ENCODE measurements at regions not wholly inside any gene's neighbourhood (a gene's known extent, or its start where the extent isn't known, plus 50 kb on each side); places are given as distances from the start of the nearest gene placed in this dataset.
"Not testable (repeated sequence)": the region's sequence is repeated elsewhere in the genome, so short reads cannot be mapped to it uniquely, and the experiment has no call there.

DNA sequence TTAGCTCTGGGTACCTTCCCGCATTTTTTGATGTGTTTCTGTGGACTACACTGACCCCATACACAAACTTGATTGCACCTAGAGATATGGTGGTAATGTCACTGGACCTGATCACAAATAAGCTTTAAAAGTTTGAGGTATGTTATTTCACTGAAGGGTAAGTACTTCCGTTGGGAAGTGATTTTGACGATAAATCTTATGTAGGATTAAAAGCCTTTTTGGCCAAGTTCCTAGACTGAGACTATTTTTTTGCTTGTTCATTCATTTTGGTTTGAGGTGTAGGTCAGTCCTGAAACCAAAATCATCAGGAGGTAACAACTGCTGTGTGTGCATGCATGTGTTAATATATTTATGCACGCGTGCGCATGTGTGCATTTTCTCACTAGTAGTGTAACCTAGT, 336.3 kb downstream of the TFAP2A start:
- intact Hi-C loops (cut with micrococcal nuclease) (no loop called here), in situ Hi-C loops (cut with MboI; ENCODE audit: low sequenced_read_pairs) (no loop called here), dilution Hi-C loops (cut with HindIII; ENCODE audit: low sequenced_read_pairs, unreplicated experiment) (no loop called here)
- Histone ChIP-seq H3K18ac (ENCODE audit: low read depth, low read length) (no peak overlapping the region), H4K20me1 (ENCODE audit: insufficient read depth, low read length) (no peaks in the 10 kb centered on the region), H3K27ac (ENCODE audit: insufficient read depth, low read length) (no peak overlapping the region), H3K36me3 (ENCODE audit: control insufficient read depth, insufficient read depth, low read length) (no peaks in the 10 kb centered on the region), H2AFZ (replicated peaks; ENCODE audit: low read length, poor library complexity) (no peak overlapping the region), H3K9ac (ENCODE audit: low read depth, low read length) (no peak overlapping the region), H2AK5ac (ENCODE audit: low read depth, low read length) (no peak overlapping the region), H2BK120ac (ENCODE audit: low read depth, low read length) (no peak overlapping the region), H4K91ac (ENCODE audit: insufficient read depth, low read depth, low read length) (no peak overlapping the region), H3K23ac (ENCODE audit: low read depth, low read length) (no peak overlapping the region), H2BK20ac (ENCODE audit: low read depth, low read length) (no peak overlapping the region), H3K4me2 (ENCODE audit: low read depth, low read length) (no peak overlapping the region), H3K27me3 (ENCODE audit: control insufficient read depth, insufficient read depth, low read length) (no peaks in the 10 kb centered on the region), H3K4ac (ENCODE audit: low read depth, low read length) (no peak overlapping the region), H4K5ac (ENCODE audit: low read depth, low read length) (no peak overlapping the region), H2AK9ac (replicated peaks; ENCODE audit: low read depth, low read length, poor library complexity) (no peak overlapping the region), H3K9me3 (ENCODE audit: control insufficient read depth, insufficient read depth, low read length) (peaks cover 6% of the 10 kb centered on the region; the same call in 1 of the 2 replicates), H3K4me1 (ENCODE audit: control insufficient read depth, insufficient read depth, low read length) (no peaks in the 10 kb centered on the region), H2BK5ac (ENCODE audit: low read depth, low read length, poor library complexity, severe bottlenecking) (no peak overlapping the region), H3K4me3 (ENCODE audit: insufficient read depth, low read depth, low read length) (no peak overlapping the region), H4K8ac (ENCODE audit: low read depth in 2 of 2, low read length in 2 of 2) (no peak overlapping the region), H3K79me1 (ENCODE audit: low read depth in 1 of 2, low read length in 2 of 2) (no peaks in the 10 kb centered on the region), H3K56ac (ENCODE audit: extremely low read depth, insufficient read depth, low read length) (no peak overlapping the region), H3K14ac (replicated peaks; ENCODE audit: low read depth, low read length) (no peak overlapping the region), H2BK15ac (ENCODE audit: low read depth, low read length) (no peak overlapping the region), H3K9me1 (ENCODE audit: insufficient read depth, low read length) (no peaks in the 10 kb centered on the region)
- BruUV-seq (replicated peaks), result no TSS peak
- TF ChIP-seq RCOR1 (IDR thresholded peaks at IDR 0.05; ENCODE audit: insufficient replicate concordance, low read length), result no peak
- TF ChIP-seq BHLHE40 (IDR thresholded peaks at IDR 0.05; ENCODE audit: low read depth, low read length), result no peak
- no peak for TF ChIP-seq POLR2A (IDR thresholded peaks at IDR 0.05; ENCODE audit: low read depth, low read length)
- TF ChIP-seq FOS (IDR thresholded peaks at IDR 0.05; ENCODE audit: low read depth, low read length), result no peak
- no peak for TF ChIP-seq MAFK (IDR thresholded peaks at IDR 0.05; ENCODE audit: low read depth, low read length)
- no peak for TF ChIP-seq CHD1 (IDR thresholded peaks at IDR 0.05; ENCODE audit: low read depth, low read length)
- no peak for TF ChIP-seq MXI1 (IDR thresholded peaks at IDR 0.05; ENCODE audit: borderline replicate concordance, low read depth, low read length)
- TF ChIP-seq RAD21 (IDR thresholded peaks at IDR 0.05; ENCODE audit: low read length), result no peak
- ChIA-PET CTCF (no interaction called here), POLR2A (ENCODE audit: unreplicated experiment) (no interaction called here)
- 86% methylated on average over 2 of the region's 6 CpGs; no CpG with 5 or more reads in 1 of the 2 experiments for WGBS, 2 experiments (ENCODE audit: extremely low coverage in 2 of 2, insufficient read length in 1 of 2)
- ATAC-seq (ENCODE audit: low read depth) (no peak), DNase-seq (no peak)

DNA sequence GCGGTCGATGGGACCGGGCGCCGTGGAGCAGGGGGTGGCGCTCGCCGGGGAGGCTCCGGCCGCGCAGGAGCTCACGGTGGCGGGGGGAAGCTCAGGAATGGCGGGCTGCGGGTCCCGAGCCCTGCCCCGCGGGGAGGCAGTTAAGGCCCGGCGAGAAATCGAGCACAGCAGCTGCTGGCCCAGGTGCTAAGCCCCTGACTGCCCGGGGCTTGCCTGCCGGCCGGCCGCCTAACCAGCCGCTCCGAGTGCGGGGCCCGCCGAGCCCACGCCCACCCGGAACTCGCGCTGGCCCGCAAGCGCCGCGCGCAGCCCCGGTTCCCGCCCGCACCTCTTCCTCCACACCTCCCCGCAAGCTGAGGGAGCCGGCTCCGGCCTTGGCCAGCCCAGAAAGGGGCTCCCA, 340.1 kb downstream of the TFAP2A start:
- H3K4me1 ChIP-seq (ENCODE audit: control insufficient read depth, insufficient read depth, low read length); H3K36me3 ChIP-seq (ENCODE audit: control insufficient read depth, insufficient read depth, low read length); H4K20me1 ChIP-seq (ENCODE audit: insufficient read depth, low read length); H3K18ac ChIP-seq (ENCODE audit: low read depth, low read length); intact Hi-C loops (cut with micrococcal nuclease); H3K9me3 ChIP-seq (ENCODE audit: control insufficient read depth, insufficient read depth, low read length); CTCF ChIA-PET; H3K14ac ChIP-seq (replicated peaks; ENCODE audit: low read depth, low read length); H3K4me2 ChIP-seq (ENCODE audit: low read depth, low read length); H2BK5ac ChIP-seq (ENCODE audit: low read depth, low read length, poor library complexity, severe bottlenecking); H3K56ac ChIP-seq (ENCODE audit: extremely low read depth, insufficient read depth, low read length); DNase-seq; BruUV-seq (replicated peaks); H3K27ac ChIP-seq (ENCODE audit: insufficient read depth, low read length); H2AK9ac ChIP-seq (replicated peaks; ENCODE audit: low read depth, low read length, poor library complexity); ATAC-seq (ENCODE audit: low read depth); H3K79me1 ChIP-seq (ENCODE audit: low read depth in 1 of 2, low read length in 2 of 2); H2AFZ ChIP-seq (replicated peaks; ENCODE audit: low read length, poor library complexity); H3K9ac ChIP-seq (ENCODE audit: low read depth, low read length); H4K8ac ChIP-seq (ENCODE audit: low read depth in 2 of 2, low read length in 2 of 2); in situ Hi-C loops (cut with MboI; ENCODE audit: low sequenced_read_pairs); H3K9me1 ChIP-seq (ENCODE audit: insufficient read depth, low read length); H3K27me3 ChIP-seq (ENCODE audit: control insufficient read depth, insufficient read depth, low read length); H2BK15ac ChIP-seq (ENCODE audit: low read depth, low read length); H3K4ac ChIP-seq (ENCODE audit: low read depth, low read length); H2BK120ac ChIP-seq (ENCODE audit: low read depth, low read length); H2AK5ac ChIP-seq (ENCODE audit: low read depth, low read length); H3K23ac ChIP-seq (ENCODE audit: low read depth, low read length); H2BK20ac ChIP-seq (ENCODE audit: low read depth, low read length); H3K4me3 ChIP-seq (ENCODE audit: insufficient read depth, low read depth, low read length); dilution Hi-C loops (cut with HindIII; ENCODE audit: low sequenced_read_pairs, unreplicated experiment); H4K5ac ChIP-seq (ENCODE audit: low read depth, low read length); H4K91ac ChIP-seq (ENCODE audit: insufficient read depth, low read depth, low read length): not testable (repeated sequence)
- POLR2A ChIA-PET (ENCODE audit: unreplicated experiment), result interaction anchor here (1.0 kb wide), 1 partner anchor 9 kb away, joined by 3 read pairs; no protein-coding TSS in a partner anchor
- 97% methylated on average over 7 of the region's 45 CpGs; no CpG with 5 or more reads in 1 of the 2 experiments for WGBS, 2 experiments (ENCODE audit: extremely low coverage in 2 of 2, insufficient read length in 1 of 2)
